Sigmoid colon (tissue), 6 donors: ENCODE measurements at regions not wholly inside any gene's neighbourhood (a gene's known extent, or its start where the extent isn't known, plus 50 kb on each side); places are given as distances from the start of the nearest gene placed in this dataset.

ENCODE experiments used
- DNase-seq: peaks from one replicate; pipeline ENCODE4 v3.0.0-alpha.2; 2019
- H3K27ac ChIP-seq, 4 donors: fragments of 200-600 bp; sonication (generic); one replicate each; pipeline ENCODE4 v1.5.1; 2016 to 2019; ENCODE audit warnings: mild to moderate bottlenecking in 1 of 4
- H3K27me3 ChIP-seq, 3 donors: fragments of 200-600 bp; sonication (generic); one replicate each; pipeline ENCODE4 v1.5.1; 2019; ENCODE audit warnings: mild to moderate bottlenecking in 1 of 3
- H3K36me3 ChIP-seq, 4 donors: fragments of 200-600 bp; sonication (generic); one replicate each; pipeline ENCODE4 v1.5.1; 2016 to 2019
- H3K4me1 ChIP-seq, 4 donors: fragments of 200-600 bp; sonication (generic); one replicate each; pipeline ENCODE4 v1.5.1; 2017 to 2019
- H3K4me3 ChIP-seq, 4 donors: fragments of 200-600 bp; sonication (generic); one replicate each; pipeline ENCODE4 v1.5.1; 2017 to 2019; ENCODE audit warnings: mild to moderate bottlenecking in 2 of 4, moderate library complexity in 1 of 4
- H3K9me3 ChIP-seq, 4 donors: fragments of 200-600 bp in 3 of 4; sonication (generic) in 3 of 4; one replicate each; pipeline versions ENCODE4 v1.5.1 to v1.6.1; 2013 to 2019
- EP300 ChIP-seq, 4 donors: sonication (generic); formaldehyde crosslinking; IDR thresholded peaks; one replicate each; pipeline ENCODE4 v1.6.1; 2017; ENCODE audit warnings: antibody characterized with exemption in 4 of 4
- POLR2A ChIP-seq, 2 donors: fragments of 450-650 bp; IDR thresholded peaks; one replicate each; pipeline ENCODE4 v1.6.1; 2016; ENCODE audit warnings: antibody characterized with exemption in 2 of 2, mild to moderate bottlenecking in 2 of 2, moderate library complexity in 2 of 2
- POLR2AphosphoS5 ChIP-seq, 4 donors: sonication (generic); formaldehyde crosslinking; IDR thresholded peaks; one replicate each; pipeline ENCODE4 v1.6.1; 2017; ENCODE audit warnings: antibody characterized with exemption in 4 of 4
- WGBS, 2 donors: extraction: QIAGEN DNeasy Blood & Tissue Kit; methylation state at CpG; one replicate each; pipeline ENCODE4 v1.1.7; 2013; 5-methylcytosine and 5-hydroxymethylcytosine counted together
- intact Hi-C: fragments of 100-400 bp; cut with DNase I; formaldehyde crosslinking; loops from one replicate; pipeline ENCODE4 v1.15.1; 2023
- TF ChIP-seq, protein P1 (sequence below), 4 experiments: fragments of 450-650 bp in 3 of 4; fragments of 200-600 bp in 1 of 4; IDR thresholded peaks; one replicate each; pipeline ENCODE4 v1.5.1; 2016 to 2019; ENCODE audit warnings: antibody characterized with exemption in 4 of 4, mild to moderate bottlenecking in 3 of 4, moderate library complexity in 2 of 4
- donor health status: healthy with polysubstance abuse.
- donor health status: healthy.

DNA sequence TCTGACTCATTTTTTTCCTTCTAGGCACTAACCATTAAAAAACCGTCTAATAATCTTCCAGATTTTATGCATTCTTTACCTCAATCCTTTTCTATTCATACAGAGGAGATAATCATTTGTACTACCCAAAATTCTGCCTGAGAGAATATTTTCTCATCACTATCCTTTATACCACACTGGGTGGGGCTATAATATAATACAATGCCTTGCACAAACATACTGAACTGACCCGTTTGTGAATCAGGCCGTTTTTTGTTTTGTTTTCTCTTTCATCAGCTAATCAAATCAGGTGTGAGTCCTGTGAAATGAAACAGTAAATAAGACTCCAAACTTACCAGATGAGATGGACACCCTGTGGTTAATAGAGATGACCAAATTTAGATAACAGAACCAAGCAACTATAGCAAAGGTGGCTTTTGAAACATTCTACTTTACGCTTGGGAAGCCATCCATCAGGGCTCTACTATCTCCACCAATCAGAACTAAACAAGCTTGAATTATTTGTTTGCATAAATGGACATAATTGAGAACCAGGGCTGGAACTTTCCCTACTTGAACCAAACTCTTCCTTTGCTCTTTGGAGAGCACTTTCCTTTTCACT is 573.0 kb downstream of the GABRG1 start:
- intact Hi-C loops, result no loop called here
- H3K4me1 ChIP-seq, result peaks cover 0 to 24% (median 9%) of the 10 kb centered on the region in 4 donors
- H3K36me3 ChIP-seq, result no peaks in the 10 kb centered on the region
- WGBS, 2 donors, result 33 to 48% methylated on average over 4 of the region's 4 CpGs
- no peak overlapping the region for H3K4me3 ChIP-seq
- H3K9me3 ChIP-seq, result no peaks in the 10 kb centered on the region
- H3K27ac ChIP-seq, result no peak overlapping the region
- TF ChIP-seq POLR2A (IDR thresholded peaks at IDR 0.05) (no peak), POLR2AphosphoS5 (IDR thresholded peaks at IDR 0.05) (no peak), EP300 (IDR thresholded peaks at IDR 0.05) (no peak)
- TF ChIP-seq, protein P1, sequence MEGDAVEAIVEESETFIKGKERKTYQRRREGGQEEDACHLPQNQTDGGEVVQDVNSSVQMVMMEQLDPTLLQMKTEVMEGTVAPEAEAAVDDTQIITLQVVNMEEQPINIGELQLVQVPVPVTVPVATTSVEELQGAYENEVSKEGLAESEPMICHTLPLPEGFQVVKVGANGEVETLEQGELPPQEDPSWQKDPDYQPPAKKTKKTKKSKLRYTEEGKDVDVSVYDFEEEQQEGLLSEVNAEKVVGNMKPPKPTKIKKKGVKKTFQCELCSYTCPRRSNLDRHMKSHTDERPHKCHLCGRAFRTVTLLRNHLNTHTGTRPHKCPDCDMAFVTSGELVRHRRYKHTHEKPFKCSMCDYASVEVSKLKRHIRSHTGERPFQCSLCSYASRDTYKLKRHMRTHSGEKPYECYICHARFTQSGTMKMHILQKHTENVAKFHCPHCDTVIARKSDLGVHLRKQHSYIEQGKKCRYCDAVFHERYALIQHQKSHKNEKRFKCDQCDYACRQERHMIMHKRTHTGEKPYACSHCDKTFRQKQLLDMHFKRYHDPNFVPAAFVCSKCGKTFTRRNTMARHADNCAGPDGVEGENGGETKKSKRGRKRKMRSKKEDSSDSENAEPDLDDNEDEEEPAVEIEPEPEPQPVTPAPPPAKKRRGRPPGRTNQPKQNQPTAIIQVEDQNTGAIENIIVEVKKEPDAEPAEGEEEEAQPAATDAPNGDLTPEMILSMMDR (IDR thresholded peaks at IDR 0.05), result no peak
- DNase-seq, result no peak
- no peaks in the 10 kb centered on the region for H3K27me3 ChIP-seq

DNA sequence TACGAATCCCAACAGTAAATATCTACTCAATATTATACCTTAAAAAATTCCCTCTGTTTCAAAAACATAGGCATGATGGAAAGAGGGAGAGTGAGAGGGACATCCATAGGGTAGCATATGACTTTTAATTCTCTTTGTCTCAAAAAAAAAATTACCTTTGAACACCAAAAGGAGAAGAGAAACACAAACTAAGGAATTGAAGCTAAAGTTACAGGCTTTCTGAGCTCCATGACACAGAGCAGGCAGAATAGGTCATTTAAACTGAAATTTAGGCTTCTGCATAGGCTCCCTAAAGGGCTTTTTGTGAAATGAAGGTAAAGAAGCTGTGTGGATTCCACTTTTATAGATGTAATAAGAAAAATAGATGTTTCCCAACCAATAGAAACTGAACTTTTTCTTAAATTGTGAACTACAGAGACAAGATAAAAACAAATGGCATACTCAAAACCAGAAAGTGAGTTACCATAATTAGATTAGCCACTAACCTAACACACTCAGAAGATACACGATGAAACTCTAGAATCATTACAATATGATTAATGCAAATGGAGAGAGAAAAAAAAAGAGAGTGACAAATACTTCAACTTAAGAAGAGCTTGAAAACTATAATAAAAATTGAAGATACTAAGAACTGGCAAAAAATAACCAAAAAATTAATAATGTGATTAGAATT is 584.6 kb downstream of the GABRG1 start:
- Histone ChIP-seq H3K9me3 (no peaks in the 10 kb centered on the region), H3K4me1 (no peaks in the 10 kb centered on the region), H3K27me3 (no peaks in the 10 kb centered on the region), H3K36me3 (no peaks in the 10 kb centered on the region), H3K4me3 (no peak overlapping the region), H3K27ac (no peak overlapping the region)
- intact Hi-C loops, result no loop called here
- TF ChIP-seq EP300 (IDR thresholded peaks at IDR 0.05) (no peak), POLR2AphosphoS5 (IDR thresholded peaks at IDR 0.05) (no peak), POLR2A (IDR thresholded peaks at IDR 0.05) (no peak)
- TF ChIP-seq, protein P1 (IDR thresholded peaks at IDR 0.05), result no peak
- WGBS, 2 donors, result 88 to 92% methylated on average over 2 of the region's 2 CpGs
- no peak for DNase-seq

DNA sequence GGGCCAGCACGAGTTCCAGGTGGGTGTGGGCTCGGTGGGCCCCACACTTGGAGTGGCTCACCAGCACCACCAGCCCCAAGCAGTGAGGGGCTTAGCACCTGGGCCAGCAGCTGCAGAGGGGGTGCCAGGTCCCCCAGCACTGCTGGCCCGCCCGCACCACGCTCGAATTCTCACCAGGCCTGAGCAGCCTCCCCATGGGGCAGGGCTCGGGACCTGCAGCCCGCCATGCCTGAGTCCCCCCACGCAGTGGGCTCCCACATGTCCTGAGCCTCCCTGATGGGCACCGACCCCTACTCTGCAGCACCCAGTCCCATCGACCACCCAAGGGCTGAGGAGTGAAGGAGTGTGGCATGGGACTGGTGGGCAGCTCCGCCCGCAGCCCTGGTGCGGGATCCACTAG is 593.4 kb downstream of the GABRG1 start:
- Histone ChIP-seq H3K4me1 (no peaks in the 10 kb centered on the region), H3K36me3 (no peaks in the 10 kb centered on the region), H3K27ac (no peak overlapping the region), H3K27me3 (no peaks in the 10 kb centered on the region), H3K4me3 (no peak overlapping the region), H3K9me3 (peaks cover 0 to 2% (median under 1%) of the 10 kb centered on the region in 4 donors)
- intact Hi-C loops, result no loop called here
- TF ChIP-seq POLR2AphosphoS5 (IDR thresholded peaks at IDR 0.05) (no peak), POLR2A (IDR thresholded peaks at IDR 0.05) (no peak), EP300 (IDR thresholded peaks at IDR 0.05) (no peak)
- TF ChIP-seq, protein P1 (IDR thresholded peaks at IDR 0.05), result no peak
- DNase-seq, result no peak
- 93 to 94% methylated on average over 14 of the region's 14 CpGs for WGBS, 2 donors

DNA sequence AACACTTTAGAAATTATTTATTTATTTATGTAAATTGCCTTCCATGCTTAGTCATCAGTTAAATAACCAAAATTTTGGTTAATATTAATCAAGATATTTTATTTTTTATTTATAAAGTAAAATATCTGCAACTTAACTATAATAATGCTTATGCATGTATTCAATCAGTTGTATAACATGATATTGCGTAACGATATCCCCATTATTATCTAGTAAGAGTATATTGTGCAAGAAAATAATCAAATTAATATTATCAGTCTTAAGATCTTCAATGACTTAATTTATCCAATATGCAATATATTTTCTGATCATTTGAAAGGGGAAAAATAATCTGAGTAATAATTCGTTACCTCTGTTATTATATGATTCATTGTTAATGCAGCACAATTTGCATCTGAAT is 596.7 kb downstream of the GABRG1 start:
- Histone ChIP-seq H3K4me1 (no peaks in the 10 kb centered on the region), H3K27me3 (no peaks in the 10 kb centered on the region), H3K36me3 (no peaks in the 10 kb centered on the region), H3K9me3 (peaks cover 0 to 2% (median under 1%) of the 10 kb centered on the region in 4 donors), H3K4me3 (no peak overlapping the region), H3K27ac (no peak overlapping the region)
- WGBS, 2 donors, result 93% methylated on average over 3 of the region's 3 CpGs
- intact Hi-C loops, result no loop called here
- TF ChIP-seq POLR2AphosphoS5 (IDR thresholded peaks at IDR 0.05) (no peak), EP300 (IDR thresholded peaks at IDR 0.05) (no peak), POLR2A (IDR thresholded peaks at IDR 0.05) (no peak)
- TF ChIP-seq, protein P1 (IDR thresholded peaks at IDR 0.05), result no peak
- DNase-seq, result no peak
